NB4 (cell line): ENCODE measurements at regions not wholly inside any gene's neighbourhood (a gene's known extent, or its start where the extent isn't known, plus 50 kb on each side); places are given as distances from the start of the nearest gene placed in this dataset.

Experiments used
- MYC ChIP-seq: IDR thresholded peaks from 2 replicates; pipeline ENCODE4 v1.6.1; 2011; ENCODE audit warnings: low read depth, low read length
- POLR2A ChIP-seq: IDR thresholded peaks from 2 replicates; pipeline ENCODE4 v1.6.1; 2011; ENCODE audit warnings: mild to moderate bottlenecking; ENCODE audit not compliant: insufficient read length; ENCODE audit errors: extremely low read depth
- TF ChIP-seq, protein P1 (sequence below): IDR thresholded peaks from one replicate; pipeline ENCODE4 v1.5.1; 2012; ENCODE audit warnings: low read depth, low read length
- TF ChIP-seq, protein P2 (sequence below): IDR thresholded peaks from 2 replicates; pipeline ENCODE4 v1.6.1; 2011; ENCODE audit warnings: low read depth, low read length

DNA sequence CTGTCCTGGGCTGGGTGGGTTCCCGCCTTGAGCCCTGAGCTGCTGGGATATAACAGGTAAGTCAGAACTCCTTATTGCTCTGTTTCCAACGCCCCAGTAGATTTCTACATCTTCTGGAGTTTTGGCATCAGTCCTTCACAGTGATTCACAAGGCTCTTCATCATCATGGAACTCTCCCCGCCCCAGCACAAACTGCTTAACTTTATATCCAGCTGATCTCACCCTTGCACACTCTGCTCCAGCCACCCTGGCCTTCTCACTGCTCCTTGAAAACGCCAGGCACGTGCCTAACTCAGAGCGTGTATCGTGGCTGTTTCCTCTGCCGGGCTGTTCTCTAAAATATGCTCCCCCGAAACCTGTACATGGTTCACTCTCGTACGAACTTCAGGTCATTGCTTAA lies 264.9 kb downstream of the NOVA1 start:
- TF ChIP-seq, protein P1, sequence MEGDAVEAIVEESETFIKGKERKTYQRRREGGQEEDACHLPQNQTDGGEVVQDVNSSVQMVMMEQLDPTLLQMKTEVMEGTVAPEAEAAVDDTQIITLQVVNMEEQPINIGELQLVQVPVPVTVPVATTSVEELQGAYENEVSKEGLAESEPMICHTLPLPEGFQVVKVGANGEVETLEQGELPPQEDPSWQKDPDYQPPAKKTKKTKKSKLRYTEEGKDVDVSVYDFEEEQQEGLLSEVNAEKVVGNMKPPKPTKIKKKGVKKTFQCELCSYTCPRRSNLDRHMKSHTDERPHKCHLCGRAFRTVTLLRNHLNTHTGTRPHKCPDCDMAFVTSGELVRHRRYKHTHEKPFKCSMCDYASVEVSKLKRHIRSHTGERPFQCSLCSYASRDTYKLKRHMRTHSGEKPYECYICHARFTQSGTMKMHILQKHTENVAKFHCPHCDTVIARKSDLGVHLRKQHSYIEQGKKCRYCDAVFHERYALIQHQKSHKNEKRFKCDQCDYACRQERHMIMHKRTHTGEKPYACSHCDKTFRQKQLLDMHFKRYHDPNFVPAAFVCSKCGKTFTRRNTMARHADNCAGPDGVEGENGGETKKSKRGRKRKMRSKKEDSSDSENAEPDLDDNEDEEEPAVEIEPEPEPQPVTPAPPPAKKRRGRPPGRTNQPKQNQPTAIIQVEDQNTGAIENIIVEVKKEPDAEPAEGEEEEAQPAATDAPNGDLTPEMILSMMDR = no peak
- TF ChIP-seq, protein P2, sequence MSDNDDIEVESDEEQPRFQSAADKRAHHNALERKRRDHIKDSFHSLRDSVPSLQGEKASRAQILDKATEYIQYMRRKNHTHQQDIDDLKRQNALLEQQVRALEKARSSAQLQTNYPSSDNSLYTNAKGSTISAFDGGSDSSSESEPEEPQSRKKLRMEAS = no peak
- TF ChIP-seq POLR2A (no peak), MYC (no peak)
